ENCODE measurements at regions not wholly inside any gene's neighbourhood (a gene's known extent, or its start where the extent isn't known, plus 50 kb on each side); places are given as distances from the start of the nearest gene placed in this dataset.

DNA sequence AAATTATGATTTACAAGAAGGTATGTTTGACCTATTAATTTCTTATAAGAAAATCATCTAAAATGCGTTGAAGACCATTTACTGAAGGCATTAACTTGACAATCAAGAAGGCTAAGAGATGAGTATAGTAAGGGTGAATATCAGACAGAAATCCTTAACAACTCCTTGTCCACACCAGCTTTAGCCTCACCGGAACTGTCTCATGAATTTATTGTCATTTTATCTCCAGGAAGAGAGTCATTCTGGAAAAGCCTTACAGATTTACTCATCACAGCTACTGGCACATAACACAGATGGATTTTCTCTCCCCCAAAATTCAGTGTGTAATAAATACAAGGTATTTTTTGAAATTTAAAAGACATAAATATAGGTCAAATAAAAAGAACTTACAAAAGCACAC lies 129.4 kb upstream of the LSM8 start:
- no peak for TF ChIP-seq POLR2A (IDR thresholded peaks at IDR 0.05)
- TF ChIP-seq EP300 (IDR thresholded peaks at IDR 0.05): no peak
